Right ventricle myocardium superior (tissue), 1 donor: ENCODE measurements at regions not wholly inside any gene's neighbourhood (a gene's known extent, or its start where the extent isn't known, plus 50 kb on each side); places are given as distances from the start of the nearest gene placed in this dataset.

Source experiments
- ATAC-seq: fragments of 200-7000 bp; cut with Tn5 transposase; one replicate; pipeline ENCODE4 v1.9.1; 2020; ENCODE audit warnings: mild to moderate bottlenecking; ENCODE audit not compliant: poor library complexity
- DNase-seq: peaks from one replicate; pipeline ENCODE4 v3.0.0-alpha.2; 2020
- intact Hi-C: fragments of 100-400 bp; cut with DNase I; formaldehyde crosslinking; loops from one replicate; pipeline ENCODE4 v1.11.2; 2022
- donor health status: DM: no; HTN: yes; CAD: no; lungs with severe emphysema.

DNA sequence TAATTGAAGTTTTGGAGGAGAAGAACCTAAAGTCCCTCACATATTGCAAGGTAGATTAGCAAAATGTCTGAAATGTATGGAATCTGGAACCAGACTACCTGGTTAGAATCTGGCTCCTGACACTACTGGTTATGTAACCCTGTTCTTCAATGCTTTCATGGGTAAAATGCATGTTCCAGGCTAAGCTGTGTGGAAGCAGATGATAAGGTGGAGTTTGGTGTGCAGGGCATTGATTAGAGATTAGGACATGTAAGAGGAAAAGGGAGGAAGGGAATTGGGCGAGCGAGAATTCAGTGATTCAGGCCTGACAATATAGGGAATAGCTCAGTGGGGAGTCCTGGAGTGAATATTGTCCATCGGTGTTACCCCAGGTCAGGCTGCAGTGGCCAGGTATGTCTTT is 165.8 kb upstream of the SFRP2 start:
- DNase-seq, result no peak
- ATAC-seq, result no peak
- intact Hi-C loops, result no loop called here

DNA sequence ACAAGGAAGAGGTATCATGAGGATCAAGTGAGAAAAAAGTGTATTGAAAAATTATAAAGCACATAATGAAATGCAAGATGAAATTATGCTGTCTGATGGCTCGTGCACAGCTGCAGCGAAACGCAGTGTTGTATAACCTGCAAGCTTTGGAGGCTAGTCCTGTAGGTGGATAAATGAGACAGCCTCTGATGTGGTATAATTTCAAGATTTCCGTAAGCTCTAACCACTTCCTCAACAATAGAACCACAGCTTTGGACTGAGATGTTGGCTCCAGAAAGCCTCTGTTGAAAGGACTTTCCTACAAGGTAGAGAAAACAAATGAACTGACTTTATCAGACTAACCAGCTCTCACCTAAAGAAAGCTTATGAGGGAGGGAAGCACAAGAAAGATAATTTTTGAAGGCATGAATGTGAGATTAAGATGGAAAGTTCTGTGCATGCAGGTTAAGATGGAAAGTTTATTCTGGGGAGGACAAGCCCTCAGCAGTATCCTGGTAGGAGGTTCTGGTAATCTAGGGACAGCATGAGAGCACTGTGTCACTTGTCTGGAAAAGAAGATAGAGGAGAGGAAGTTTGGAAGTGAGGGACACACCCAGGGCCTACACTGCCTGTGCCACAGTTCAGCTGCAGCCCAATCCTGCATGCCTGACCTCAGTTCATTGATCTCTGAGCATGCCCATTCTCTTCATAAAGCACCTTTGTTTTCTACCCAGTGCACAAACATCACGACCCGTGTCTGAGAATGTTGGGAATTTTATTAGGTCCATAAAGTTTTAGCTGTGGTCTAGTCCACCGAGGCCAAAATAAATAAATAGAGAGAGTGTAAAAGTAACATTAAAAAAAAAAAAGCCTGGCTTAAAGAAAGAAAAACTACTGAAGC is 161.5 kb upstream of the SFRP2 start:
- intact Hi-C loops, result no loop called here
- DNase-seq (no peak), ATAC-seq (no peak)

DNA sequence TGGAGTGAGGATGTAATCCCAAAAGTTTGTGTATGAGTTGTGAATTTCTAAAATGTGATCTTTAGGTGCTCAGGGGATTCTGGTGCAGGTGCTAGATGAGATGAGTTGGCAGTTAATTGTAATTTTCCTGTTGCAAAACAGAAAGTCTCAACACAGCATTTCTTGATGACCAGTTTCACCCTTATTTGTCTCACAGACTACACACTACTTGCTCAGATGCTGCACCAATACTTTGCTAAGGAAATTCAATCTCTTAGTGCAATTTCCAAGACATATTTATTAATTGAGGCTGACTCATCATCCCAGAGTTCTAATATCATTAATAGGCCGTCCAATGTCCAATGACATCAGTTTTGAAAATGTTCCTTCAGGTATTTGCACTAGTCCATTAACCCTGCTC is 159.2 kb upstream of the SFRP2 start:
- DNase-seq, result no peak
- intact Hi-C loops, result no loop called here
- no peak for ATAC-seq

DNA sequence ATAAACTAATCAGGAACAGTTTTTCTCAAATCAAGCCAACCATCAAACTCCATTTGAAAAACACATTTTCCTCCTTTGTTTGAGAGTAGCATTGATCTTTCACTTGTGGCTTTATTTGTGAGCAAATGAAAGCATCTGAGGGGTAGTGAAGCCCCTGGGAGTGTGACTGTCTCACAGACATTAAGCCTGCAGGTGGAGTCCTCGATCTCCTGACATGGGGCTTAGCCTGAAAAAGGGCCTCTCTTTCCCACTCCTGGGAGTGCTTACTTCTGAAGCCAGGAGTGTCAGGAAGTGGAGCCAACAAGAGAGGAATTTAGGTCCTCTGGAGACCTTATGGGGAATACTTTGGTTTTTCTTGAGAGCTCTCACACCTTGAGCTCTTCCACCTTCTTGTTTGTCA is 158.2 kb upstream of the SFRP2 start:
- no peak for DNase-seq
- intact Hi-C loops, result no loop called here
- ATAC-seq, result no peak

DNA sequence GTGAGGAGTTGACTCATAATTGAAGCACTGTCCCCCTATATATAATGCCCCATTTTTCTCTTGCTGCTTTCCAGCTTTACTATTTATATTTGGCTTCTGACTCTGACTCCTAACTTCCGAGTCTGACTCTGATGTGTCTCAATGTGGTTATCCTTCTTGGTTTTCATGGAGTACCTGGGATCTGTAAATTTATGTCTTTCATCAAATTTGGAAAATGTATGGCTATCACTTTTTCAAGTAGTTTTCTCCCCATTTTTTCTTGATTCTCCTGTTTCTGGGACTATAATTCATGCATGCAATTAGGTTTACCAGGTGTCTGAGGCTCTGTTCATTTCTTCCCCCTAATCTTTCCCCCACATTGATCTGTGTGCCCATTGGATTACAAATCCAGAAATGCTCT is 156.8 kb upstream of the SFRP2 start:
- no peak for DNase-seq
- intact Hi-C loops, result no loop called here
- no peak for ATAC-seq

DNA sequence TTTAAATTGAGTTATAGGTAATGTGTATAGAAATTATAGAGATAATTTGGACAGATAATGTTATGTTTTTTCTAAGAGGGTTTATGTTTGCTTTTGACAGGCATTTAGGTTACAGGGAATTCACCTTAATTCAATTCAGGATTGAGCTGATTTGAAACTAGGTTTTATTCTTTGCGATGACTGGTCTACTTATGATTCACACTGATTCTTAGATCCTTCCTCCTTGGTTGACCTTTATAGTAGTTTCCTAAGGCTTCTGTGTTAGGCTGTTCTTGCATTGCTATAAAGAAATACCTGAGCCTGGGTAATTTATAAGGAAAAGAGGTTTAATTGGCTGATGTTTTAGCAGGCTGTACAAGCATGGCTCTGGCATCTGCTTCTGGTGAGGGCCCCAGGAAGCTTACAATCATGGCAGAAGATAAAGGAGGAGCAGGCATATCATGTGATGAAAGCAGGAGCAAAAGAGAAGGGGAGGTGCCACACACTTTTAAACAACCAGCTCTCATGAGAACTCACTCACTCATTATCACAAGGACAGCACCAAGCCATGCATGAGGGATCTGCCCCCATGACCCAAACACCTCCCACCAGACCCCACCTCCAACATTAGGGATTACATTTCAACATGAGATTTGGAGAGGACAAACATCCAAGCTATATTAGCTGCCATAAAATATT is 155.0 kb upstream of the SFRP2 start:
- ATAC-seq, result no peak
- no peak for DNase-seq
- intact Hi-C loops, result no loop called here

DNA sequence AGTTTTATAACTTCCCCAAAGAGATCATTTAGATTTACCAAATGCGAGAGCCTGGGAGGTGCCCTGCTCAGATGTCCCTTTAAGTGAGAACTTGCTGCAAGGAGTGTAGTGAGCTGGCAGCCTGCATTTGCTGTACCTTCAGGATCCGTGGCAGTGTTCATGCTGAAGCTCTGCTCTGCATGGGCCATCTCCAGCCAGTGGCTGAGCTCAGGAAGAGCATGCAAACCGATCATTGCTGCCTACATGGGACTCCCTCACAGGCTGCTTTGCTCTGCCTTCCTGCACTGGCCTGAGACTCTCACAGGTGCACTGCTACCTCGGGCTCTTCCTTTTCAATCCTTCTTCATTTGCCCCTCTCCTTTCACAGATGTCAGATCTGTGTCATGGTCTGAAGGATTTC is 152.0 kb upstream of the SFRP2 start:
- ATAC-seq (no peak), DNase-seq (no peak)
- intact Hi-C loops, result no loop called here

DNA sequence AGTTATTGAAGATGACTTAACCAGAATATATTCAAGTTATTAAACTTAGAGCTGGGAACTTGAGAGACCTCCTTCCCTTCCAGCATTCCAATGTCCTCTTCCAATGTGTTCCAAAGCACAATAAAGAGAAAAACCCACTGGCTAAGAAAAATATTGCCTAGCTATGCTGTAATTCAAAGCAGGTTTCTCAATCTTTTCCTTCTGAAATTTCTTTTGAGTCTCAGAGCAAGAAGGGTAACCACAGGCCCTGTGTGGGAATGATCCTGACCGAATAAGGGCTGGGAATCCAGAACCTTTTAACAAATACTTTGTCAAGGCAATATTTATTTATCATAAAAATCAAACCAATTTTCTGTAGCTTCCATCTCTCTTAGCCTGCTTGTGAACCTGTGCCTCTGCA is 150.7 kb upstream of the SFRP2 start:
- intact Hi-C loops, result no loop called here
- DNase-seq, result no peak
- ATAC-seq, result no peak

DNA sequence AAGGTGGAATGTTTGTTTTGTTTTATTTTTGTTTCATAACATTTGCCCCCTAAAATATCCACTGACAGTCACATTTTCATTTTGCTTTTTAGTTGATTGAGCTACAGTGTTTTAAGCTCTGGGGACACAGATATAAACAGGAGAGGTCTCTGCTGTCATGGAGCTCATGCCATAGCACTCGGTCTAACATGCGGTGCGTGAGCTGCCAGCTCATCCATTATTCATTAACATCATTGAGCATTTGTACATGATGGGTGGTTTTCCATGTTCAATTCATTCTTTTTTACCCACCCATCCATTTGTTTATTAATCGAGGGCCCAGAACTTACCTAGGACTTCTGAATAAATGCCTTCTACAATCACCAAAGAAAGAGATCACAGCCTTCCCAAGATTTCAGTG is 150.1 kb upstream of the SFRP2 start:
- intact Hi-C loops, result no loop called here
- ATAC-seq, result no peak

DNA sequence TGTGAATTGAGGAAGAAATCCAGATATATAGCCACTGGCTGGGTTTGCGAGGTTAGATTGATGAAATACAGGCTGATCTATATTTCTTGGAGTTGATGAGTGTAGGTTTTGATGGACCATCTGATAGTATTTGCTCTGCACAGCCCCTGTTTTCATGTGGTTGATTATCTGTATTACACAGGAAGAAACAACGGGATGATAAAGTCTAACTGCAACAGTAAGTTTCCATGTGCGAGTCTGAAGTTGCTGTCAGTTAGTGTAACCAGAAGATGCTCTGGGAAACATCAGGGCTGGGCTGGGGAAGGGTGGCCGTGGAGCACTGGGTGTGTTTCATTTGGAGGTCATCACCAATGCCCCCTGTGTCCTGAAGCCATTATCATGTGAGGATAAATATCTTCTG is 148.4 kb upstream of the SFRP2 start:
- DNase-seq, result no peak
- no peak for ATAC-seq
- intact Hi-C loops, result no loop called here

More for the DNA sequence above, 150.1 kb upstream of the SFRP2 start:
- DNase-seq, result no peak

DNA sequence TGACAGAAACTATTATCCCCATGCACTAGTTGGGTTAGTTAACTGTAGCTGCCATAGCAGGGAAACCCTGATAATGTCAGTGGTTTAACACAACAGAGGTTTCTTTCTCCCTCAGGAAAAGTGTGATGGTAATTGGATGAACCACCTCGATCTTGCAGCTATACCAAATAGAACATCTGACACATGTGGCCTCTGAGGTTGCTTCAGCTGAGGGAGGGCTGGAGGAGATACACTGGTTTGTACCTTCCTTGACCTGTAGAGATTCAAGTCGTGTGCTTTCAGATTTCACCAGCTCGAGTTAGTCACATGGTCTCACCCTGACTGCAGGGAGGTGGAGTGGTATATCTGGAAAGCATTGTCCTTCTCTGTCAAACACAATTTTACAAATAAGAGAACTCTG is 147.2 kb upstream of the SFRP2 start:
- DNase-seq, result no peak
- ATAC-seq, result no peak
- intact Hi-C loops, result no loop called here

DNA sequence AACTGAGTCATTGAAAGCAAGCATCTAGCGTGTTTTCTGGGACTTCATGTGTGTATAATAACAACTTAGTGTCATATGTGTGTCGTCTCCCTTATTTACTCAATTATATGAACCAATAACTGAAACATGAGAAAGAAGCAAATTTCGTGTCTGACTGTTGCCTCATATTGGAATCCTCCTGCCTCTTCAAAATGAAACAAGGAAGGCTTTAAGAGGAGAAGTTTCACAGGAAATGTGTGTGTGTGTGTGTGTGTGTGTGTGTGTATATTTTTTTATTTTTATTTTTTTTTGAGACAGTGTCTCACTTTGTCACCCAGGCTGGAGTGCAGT is 145.8 kb upstream of the SFRP2 start:
- DNase-seq (no peak), ATAC-seq (no peak)
- intact Hi-C loops, result no loop called here

DNA sequence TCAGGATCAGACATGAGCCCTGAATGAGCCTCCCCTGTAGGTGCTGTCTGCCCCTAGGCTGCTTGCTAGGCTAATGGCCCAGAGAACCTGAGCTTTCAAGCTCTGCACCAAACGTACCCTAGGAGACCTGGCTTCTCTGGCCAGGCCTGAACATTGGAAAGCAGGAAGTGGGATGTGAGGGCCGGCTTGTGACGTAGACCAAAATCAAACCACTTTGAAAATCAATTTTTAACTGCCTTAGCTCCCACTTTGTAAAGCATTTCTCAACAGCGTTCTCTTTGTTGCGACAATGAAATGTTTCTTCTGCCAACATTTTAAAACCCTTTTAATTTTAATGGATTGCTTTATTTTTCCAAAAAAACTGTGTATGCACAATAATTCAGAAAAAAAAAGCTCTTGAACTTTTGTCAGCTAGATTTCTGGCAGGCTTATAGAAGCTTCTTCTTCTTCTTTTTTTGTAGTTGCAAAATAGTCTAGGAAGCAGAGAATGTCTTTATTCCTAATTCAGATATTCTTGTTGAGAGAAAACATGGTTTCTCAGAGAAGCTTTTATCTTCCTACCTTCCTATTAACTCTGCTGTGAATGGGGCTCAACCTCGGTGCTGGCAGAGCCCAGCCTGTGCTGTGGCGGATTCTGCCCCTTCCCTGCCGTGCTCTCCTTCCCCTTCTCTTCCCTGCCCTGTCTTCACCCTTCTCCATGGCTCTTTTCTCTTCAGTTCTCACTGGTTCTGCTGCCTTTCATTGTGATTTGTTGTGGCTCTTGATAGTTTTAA is 145.2 kb upstream of the SFRP2 start:
- DNase-seq (no peak), ATAC-seq (no peak)
- intact Hi-C loops, result no loop called here

DNA sequence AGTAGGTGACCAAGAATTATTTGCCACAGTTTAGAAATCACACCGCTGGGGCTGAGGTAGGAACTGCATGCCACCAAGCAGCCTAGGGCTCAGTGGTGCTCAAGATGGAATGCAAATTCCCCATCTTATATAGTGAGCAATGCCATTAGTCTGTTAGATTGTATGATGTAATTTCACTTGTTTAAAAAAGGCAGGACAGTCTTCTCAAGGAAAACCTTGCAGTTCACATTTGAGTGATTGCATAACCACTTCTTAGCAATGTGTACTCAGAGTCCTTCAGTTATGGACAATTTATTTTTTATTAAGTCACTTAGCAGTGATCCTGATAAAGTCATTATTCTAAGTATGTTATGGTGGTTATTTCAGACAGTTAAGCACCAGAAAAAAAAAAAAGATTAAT is 142.9 kb upstream of the SFRP2 start:
- DNase-seq, result no peak
- ATAC-seq, result no peak
- intact Hi-C loops, result no loop called here

DNA sequence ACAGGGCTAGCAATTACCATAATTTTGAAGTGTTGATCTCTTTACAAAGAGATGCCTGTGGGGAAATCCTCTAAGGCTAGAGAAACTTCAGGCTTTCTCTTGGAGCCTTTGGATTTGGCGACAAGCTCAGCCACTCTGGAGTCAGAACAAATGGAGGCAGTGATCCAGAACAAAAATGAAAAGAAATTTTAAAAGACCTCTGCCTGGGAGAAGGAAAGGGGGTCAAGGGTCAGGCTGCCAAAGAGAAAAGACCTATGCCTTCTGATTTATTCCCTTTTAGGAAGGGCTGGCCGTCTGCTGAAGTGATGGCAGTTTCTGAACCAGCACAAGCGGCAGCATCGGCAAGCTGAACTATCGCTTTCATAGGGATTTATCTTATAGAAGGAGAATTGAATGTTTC is 140.8 kb upstream of the SFRP2 start:
- ATAC-seq (no peak), DNase-seq (no peak)
- intact Hi-C loops, result no loop called here

DNA sequence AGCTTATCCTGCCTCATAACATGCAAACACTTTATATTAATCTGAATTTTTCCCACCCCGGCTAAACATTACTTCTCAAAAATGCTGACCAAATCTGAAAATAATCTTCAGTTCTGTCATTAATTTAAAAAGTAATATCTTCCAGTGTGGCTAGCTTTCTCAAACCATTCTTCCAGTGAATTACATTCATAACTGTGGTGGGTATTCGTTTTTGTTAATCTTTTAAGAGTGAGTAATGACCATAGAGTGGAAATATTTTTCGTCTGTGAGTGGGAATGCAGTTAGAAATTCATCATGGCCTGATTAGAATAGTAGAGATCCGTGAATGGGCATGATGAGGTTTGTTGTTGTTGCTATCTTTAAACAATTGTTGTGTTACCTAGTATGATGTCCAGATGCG is 138.6 kb upstream of the SFRP2 start:
- DNase-seq (no peak), ATAC-seq (no peak)
- intact Hi-C loops, result no loop called here

DNA sequence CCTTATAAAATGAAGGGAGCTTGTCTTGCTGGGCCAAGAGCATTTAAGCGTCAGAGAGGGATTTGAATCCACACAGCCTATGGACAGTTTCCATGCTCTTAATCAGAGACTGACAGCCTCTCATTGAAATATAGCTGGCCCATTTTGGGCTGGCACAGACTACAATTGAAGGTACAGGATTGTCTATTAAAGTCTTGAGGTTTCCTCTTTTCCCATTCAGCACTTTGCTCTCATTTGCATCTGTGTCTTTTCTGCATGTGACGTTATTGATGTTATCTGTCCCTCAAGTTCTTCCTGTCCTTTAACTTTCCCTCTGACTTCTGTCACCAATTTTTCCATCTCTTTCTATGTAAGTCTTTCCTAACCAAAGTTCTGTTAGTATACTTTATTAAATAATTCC is 133.3 kb upstream of the SFRP2 start:
- no peak for DNase-seq
- ATAC-seq, result no peak
- intact Hi-C loops, result no loop called here

DNA sequence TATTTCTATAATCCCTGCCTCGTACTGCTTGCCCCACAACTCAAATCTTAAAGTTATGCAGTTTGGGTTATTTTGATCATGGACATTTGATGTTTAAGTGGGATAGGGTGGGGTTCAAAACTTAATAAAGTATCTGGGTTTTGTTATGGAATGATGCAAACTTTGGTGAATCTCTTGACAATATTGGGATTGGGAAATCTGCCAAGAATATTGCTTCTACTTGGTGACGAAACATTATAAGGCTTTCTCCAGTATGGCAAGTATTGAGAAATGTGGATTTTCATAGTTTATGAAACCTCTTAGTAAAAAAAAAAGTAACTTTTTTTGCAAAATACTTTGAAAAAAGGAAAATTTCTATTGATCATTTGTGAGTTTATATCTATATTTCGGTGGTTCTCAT is 130.8 kb upstream of the SFRP2 start:
- DNase-seq (no peak), ATAC-seq (no peak)
- intact Hi-C loops, result no loop called here

DNA sequence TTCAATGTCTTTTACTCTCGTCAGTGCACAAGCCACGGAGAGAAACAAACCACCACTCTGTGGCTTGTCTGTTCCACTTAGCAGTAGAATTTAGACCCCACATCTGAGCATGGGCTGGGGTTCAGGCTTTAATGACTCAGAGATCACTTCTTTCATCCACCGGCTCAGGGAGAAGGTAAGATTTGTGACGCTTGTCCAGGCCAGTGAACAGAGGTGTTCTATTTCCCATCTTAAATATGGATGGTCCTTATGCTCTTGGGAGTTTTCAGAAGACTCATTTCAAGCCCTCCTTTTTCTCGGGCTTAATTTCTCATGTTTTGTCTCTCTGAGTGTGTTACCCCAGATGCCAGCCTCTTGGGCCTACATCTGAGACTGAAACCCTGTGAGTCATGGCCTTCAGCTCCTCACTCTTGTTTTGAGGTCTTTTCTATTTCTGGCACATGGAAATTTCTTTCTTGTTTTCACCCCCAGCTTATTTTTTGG is 127.4 kb upstream of the SFRP2 start:
- intact Hi-C loops, result no loop called here
- no peak for ATAC-seq

DNA sequence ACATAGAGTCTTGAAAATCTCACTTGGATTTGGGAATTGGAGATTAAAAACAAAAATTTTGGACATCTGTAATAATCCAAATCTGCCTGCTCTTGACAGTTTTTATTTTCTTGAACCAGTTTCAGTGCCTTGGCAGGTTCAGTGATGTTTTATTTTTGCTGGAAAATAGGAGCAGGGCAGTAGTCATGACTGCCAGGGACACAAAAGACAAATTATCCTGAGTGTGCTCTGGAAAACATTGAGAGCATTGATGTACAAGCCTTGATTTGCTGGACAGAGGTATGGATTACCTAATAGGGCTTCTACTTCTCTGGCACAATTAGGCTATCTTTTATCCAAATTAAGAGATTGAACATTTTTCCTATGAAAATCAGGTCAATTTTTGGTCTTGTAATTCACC is 123.4 kb upstream of the SFRP2 start:
- intact Hi-C loops, result no loop called here
- no peak for ATAC-seq
- no peak for DNase-seq

More for the DNA sequence above, 127.4 kb upstream of the SFRP2 start:
- no peak for DNase-seq
